ENCODE measurements at regions not wholly inside any gene's neighbourhood (a gene's known extent, or its start where the extent isn't known, plus 50 kb on each side); places are given as distances from the start of the nearest gene placed in this dataset.

DNA sequence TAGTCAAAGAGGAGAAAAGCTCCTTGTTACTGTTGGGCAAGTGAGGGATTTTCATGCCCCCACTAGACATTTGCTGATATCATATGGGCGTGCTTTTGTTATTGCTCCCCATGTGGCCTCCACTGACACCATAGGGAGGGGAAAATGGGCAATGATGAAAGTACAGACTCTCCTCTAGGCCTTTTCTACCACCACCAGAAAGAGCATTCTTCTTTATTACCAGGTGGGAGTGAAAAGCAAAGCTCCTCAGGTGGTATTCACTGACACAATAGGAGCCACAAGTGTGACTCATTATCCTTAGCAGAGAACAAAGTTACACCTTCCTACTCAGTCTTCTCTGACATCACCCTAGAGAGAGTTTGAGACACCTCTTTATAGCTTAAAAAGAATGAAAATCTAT is 667.1 kb downstream of the LTN1 start:
- Histone ChIP-seq H3K4me1 (no peaks in the 10 kb centered on the region), H3K27ac (no peak overlapping the region), H3K4me3 (no peak overlapping the region), H3K9me3 (peaks cover 0 to 3% of the 10 kb centered on the region in 2 donors), H3K27me3 (no peaks in the 10 kb centered on the region), H3K36me3 (no peaks in the 10 kb centered on the region)
- DNase-seq = no peak
- in situ Hi-C loops (cut with MboI; ENCODE audit: low pct_ligation_motif_present in 1 of 4, low pct_unique_long_range_greater_than_20kb in 1 of 4, low sequenced_read_pairs in 3 of 4) = loop anchor here in 1 of 4 donors (25.0 kb wide), 1 partner anchor 1463 kb away; no protein-coding TSS in a partner anchor
- intact Hi-C loops (cut with DNase I; ENCODE audit: low total_unique reads) = no loop called here
- TF ChIP-seq EP300 (IDR thresholded peaks at IDR 0.05; ENCODE audit: low read depth) (no peak), POLR2AphosphoS5 (IDR thresholded peaks at IDR 0.05) (no peak), POLR2A (IDR thresholded peaks at IDR 0.05) (no peak)
- TF ChIP-seq, protein P1, sequence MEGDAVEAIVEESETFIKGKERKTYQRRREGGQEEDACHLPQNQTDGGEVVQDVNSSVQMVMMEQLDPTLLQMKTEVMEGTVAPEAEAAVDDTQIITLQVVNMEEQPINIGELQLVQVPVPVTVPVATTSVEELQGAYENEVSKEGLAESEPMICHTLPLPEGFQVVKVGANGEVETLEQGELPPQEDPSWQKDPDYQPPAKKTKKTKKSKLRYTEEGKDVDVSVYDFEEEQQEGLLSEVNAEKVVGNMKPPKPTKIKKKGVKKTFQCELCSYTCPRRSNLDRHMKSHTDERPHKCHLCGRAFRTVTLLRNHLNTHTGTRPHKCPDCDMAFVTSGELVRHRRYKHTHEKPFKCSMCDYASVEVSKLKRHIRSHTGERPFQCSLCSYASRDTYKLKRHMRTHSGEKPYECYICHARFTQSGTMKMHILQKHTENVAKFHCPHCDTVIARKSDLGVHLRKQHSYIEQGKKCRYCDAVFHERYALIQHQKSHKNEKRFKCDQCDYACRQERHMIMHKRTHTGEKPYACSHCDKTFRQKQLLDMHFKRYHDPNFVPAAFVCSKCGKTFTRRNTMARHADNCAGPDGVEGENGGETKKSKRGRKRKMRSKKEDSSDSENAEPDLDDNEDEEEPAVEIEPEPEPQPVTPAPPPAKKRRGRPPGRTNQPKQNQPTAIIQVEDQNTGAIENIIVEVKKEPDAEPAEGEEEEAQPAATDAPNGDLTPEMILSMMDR (IDR thresholded peaks at IDR 0.05) = no peak
- WGBS, 2 donors (ENCODE audit: low coverage in 1 of 2) = 96% methylated on average over 1 of the region's 1 CpG; no CpG with 5 or more reads in 1 of the 2 donors

DNA sequence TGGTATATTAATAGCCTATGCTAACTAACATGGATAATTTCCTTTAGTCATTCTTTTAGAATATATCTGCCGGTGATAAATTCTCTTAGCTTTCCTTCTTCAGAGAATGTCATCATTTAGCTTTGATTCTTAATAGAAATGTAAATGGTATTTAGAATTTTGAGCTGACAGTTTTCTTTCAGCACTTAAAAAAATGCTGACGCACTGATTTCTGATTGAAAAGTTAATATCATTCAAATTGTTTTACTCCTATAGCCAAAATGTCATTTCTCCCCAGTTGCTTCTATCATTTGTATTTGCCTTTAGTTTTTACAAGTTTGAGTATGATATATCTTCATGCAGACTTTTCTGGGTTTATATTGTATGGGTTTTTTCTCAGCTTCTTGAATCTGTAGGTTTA is 668.0 kb downstream of the LTN1 start:
- peaks cover 0 to 3% of the 10 kb centered on the region in 2 donors for H3K9me3 ChIP-seq
- H3K4me1 ChIP-seq = no peaks in the 10 kb centered on the region
- intact Hi-C loops (cut with DNase I; ENCODE audit: low total_unique reads) = no loop called here
- H3K27me3 ChIP-seq = no peaks in the 10 kb centered on the region
- no peak overlapping the region for H3K4me3 ChIP-seq
- in situ Hi-C loops (cut with MboI; ENCODE audit: low pct_ligation_motif_present in 1 of 4, low pct_unique_long_range_greater_than_20kb in 1 of 4, low sequenced_read_pairs in 3 of 4) = loop anchor here in 1 of 4 donors (25.0 kb wide), 1 partner anchor 1462 kb away; no protein-coding TSS in a partner anchor
- TF ChIP-seq, protein P1 (IDR thresholded peaks at IDR 0.05) = no peak
- TF ChIP-seq POLR2A (IDR thresholded peaks at IDR 0.05) (no peak), EP300 (IDR thresholded peaks at IDR 0.05; ENCODE audit: low read depth) (no peak), POLR2AphosphoS5 (IDR thresholded peaks at IDR 0.05) (no peak)
- H3K36me3 ChIP-seq = no peaks in the 10 kb centered on the region
- H3K27ac ChIP-seq = no peak overlapping the region
- 94 to 96% methylated on average over 2 of the region's 2 CpGs for WGBS, 2 donors (ENCODE audit: low coverage in 1 of 2)
- DNase-seq = no peak

DNA sequence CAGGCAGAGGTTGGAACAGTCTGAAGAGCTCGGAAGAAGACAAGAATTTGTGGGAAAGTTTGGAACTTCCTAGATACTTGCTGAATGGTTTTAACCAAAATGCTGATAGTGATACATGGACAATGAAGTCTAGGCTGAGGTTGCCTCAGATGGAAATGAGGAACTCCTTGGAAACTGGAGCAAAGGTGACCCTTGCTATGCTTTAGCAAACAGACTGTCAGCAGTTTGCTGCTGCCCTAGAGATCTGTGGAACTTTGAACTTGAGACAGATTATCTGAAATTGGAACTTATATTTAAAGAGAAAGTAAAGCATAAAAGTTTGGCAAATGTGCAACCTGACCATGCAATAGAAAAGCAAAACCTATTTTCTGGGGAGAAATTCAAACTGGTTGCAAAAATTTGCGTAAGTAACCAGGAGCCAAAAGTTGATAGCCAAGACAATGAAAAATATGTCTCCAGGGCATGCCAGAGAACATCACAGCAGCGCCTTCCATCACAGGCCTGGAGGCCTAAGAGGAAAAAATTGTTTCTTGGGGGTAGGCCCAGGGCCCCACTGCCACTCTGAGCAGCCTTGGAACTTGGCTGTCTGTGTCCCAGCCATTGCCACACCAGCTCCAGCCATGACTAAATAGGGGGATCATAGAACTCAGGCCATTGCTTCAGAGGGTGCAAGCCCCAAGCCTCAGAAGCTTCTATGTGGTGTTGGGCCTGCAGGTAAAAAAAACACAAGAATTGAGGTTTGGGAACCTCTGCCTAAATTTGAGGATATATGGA is 675.3 kb downstream of the LTN1 start:
- TF ChIP-seq EP300 (IDR thresholded peaks at IDR 0.05; ENCODE audit: low read depth) = no peak
- no peak for TF ChIP-seq POLR2A (IDR thresholded peaks at IDR 0.05)
- TF ChIP-seq, protein P1 (IDR thresholded peaks at IDR 0.05) = no peak
- no peak for TF ChIP-seq POLR2AphosphoS5 (IDR thresholded peaks at IDR 0.05)
- no peaks in the 10 kb centered on the region for H3K9me3 ChIP-seq
- no peaks in the 10 kb centered on the region for H3K27me3 ChIP-seq
- peak; percentile 9 for DNase-seq
- in situ Hi-C loops (cut with MboI; ENCODE audit: low pct_ligation_motif_present in 1 of 4, low pct_unique_long_range_greater_than_20kb in 1 of 4, low sequenced_read_pairs in 3 of 4) (no loop called here), intact Hi-C loops (cut with DNase I; ENCODE audit: low total_unique reads) (no loop called here)
- H3K36me3 ChIP-seq = no peaks in the 10 kb centered on the region
- 84 to 88% methylated on average over 2 to 3 of the region's 3 CpGs for WGBS, 2 donors (ENCODE audit: low coverage in 1 of 2)
- H3K27ac ChIP-seq = no peak overlapping the region
- H3K4me1 ChIP-seq = peaks cover 0 to 4% (median 0%) of the 10 kb centered on the region in 4 donors
- no peak overlapping the region for H3K4me3 ChIP-seq

DNA sequence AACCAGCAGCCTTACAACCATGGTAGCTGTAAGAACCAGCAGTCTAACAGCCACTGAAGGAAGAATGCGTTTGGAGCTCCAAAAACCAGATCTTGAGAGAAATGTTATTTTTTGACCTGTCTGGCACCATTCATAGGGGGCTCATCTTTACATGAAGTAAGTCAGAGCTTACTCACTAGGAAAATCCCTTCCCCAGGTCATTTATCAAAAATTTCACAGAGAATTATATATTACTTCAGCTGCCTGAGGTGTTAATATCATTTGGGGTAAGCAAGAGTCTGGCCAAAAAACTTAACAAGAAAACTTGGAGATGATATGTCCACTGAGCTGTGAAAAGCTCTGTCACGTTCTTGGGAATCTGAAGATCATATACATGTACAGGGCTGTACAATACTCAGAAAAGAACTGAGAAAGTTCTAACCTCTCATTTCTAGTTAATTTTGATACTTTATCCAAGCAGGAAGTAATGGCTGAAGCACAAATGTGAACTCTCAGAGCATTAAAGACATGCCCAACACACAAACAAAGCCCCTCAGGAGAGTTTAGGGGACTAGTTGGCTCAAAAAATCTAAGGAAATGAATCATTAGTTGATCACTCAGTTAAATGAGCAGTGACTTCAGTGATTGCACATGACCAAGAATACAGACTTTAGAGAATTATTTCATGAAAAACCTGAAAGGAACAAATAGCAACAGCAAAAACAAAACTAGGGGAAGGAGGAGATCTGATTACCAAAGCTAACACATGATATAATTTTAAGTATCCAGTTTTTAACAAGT is 681.1 kb downstream of the LTN1 start:
- WGBS, 2 donors (ENCODE audit: low coverage in 1 of 2) = 87 to 94% methylated on average over 2 of the region's 2 CpGs
- no peaks in the 10 kb centered on the region for H3K4me1 ChIP-seq
- H3K27me3 ChIP-seq = no peaks in the 10 kb centered on the region
- H3K4me3 ChIP-seq = no peak overlapping the region
- no peaks in the 10 kb centered on the region for H3K9me3 ChIP-seq
- intact Hi-C loops (cut with DNase I; ENCODE audit: low total_unique reads) (no loop called here), in situ Hi-C loops (cut with MboI; ENCODE audit: low pct_ligation_motif_present in 1 of 4, low pct_unique_long_range_greater_than_20kb in 1 of 4, low sequenced_read_pairs in 3 of 4) (no loop called here)
- no peak for TF ChIP-seq POLR2A (IDR thresholded peaks at IDR 0.05)
- TF ChIP-seq, protein P1 (IDR thresholded peaks at IDR 0.05) = no peak
- no peak for TF ChIP-seq EP300 (IDR thresholded peaks at IDR 0.05; ENCODE audit: low read depth)
- no peak for TF ChIP-seq POLR2AphosphoS5 (IDR thresholded peaks at IDR 0.05)
- no peak overlapping the region for H3K27ac ChIP-seq
- H3K36me3 ChIP-seq = no peaks in the 10 kb centered on the region
- no peak for DNase-seq

Measured in transverse colon (tissue), 4 donors.